ENCODE measurements at regions not wholly inside any gene's neighbourhood (a gene's known extent, or its start where the extent isn't known, plus 50 kb on each side); places are given as distances from the start of the nearest gene placed in this dataset.
"Not testable (repeated sequence)": the region's sequence is repeated elsewhere in the genome, so short reads cannot be mapped to it uniquely, and the experiment has no call there.

DNA sequence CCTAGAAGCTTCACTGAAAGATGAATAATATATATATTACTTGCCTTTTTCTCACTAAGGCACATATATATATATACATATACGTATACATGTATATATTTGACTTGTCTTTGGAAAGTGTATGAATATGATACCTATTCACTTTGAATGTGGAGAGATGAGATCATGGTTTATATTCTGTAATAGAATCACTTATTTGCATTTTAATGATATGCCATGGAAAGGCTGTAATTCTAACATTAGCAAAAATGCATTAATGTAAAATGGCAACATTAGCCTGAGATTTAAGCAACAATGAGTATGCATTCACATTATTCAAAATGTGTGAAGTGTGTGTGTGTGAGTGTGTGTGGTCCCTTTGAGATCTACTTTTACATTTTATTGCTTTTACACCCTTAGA is 54.5 kb upstream of the PRKD1 start:
- H4K12ac ChIP-seq (ENCODE audit: low read depth, low read length) = no peak overlapping the region
- H3K9ac ChIP-seq (ENCODE audit: low read length) = no peak overlapping the region
- H3K18ac ChIP-seq (ENCODE audit: low read length) = no peak overlapping the region
- WGBS (ENCODE audit: extremely low coverage, insufficient coverage, insufficient read length) = no CpG with 5 or more reads among the region's 1 CpG
- no peak overlapping the region for H3K4me2 ChIP-seq (ENCODE audit: low read length)
- no peak overlapping the region for H4K8ac ChIP-seq (ENCODE audit: low read depth, low read length)
- no peak overlapping the region for H2BK120ac ChIP-seq (ENCODE audit: insufficient read depth, low read length, poor library complexity)
- H3K36me3 ChIP-seq (ENCODE audit: control insufficient read depth in 1 of 2, insufficient read depth in 2 of 2, low read length in 2 of 2) = no peaks in the 10 kb centered on the region
- no peak for DNase-seq
- no peaks in the 10 kb centered on the region for H3K9me3 ChIP-seq (ENCODE audit: insufficient read depth, low read depth, low read length)
- no peak overlapping the region for H3K4ac ChIP-seq (ENCODE audit: low read depth, low read length)
- no peak overlapping the region for H4K91ac ChIP-seq (ENCODE audit: low read depth, low read length)
- H3K79me2 ChIP-seq (ENCODE audit: control insufficient read depth, insufficient read depth, low read length, poor library complexity) = no peaks in the 10 kb centered on the region
- H3K14ac ChIP-seq (ENCODE audit: low read length) = no peak overlapping the region
- H2AK5ac ChIP-seq (ENCODE audit: low read length) = no peak overlapping the region
- H3K27me3 ChIP-seq (ENCODE audit: insufficient read depth, low read length) = no peaks in the 10 kb centered on the region
- no peak overlapping the region for H3K23ac ChIP-seq (ENCODE audit: low read length)
- no peak overlapping the region for H2BK5ac ChIP-seq (ENCODE audit: low read depth, low read length, poor library complexity)
- H3K79me1 ChIP-seq (ENCODE audit: low read length) = no peaks in the 10 kb centered on the region
- no peak overlapping the region for H3K27ac ChIP-seq (ENCODE audit: low read depth, low read length)
- no peak overlapping the region for H2BK12ac ChIP-seq (ENCODE audit: low read length)
- H3K4me1 ChIP-seq (ENCODE audit: control insufficient read depth in 1 of 2, insufficient read depth in 2 of 2, low read length in 2 of 2) = no peaks in the 10 kb centered on the region
- H3K4me3 ChIP-seq (ENCODE audit: low read depth, low read length) = no peak overlapping the region
- no peak overlapping the region for H2AFZ ChIP-seq (ENCODE audit: insufficient read depth, low read length, poor library complexity)

DNA sequence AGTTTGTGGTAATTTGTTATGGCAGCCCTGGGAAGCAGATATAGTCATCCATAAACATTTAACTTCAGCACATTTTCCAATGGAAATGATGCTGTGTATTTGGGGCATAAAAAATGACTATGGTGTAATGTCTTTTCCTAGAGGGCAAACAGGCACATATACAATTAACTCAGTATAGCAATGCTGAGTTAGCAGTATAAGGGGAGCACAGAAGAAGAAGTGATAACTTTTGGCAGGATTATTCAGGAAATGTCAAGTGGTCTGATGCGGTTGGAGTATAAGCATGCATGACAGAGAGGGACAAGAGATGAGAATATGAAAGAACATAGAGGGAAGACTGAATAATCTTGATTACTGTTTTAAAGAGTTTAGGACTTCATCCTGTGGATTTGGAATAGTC is 55.3 kb upstream of the PRKD1 start:
- no peak overlapping the region for H3K4ac ChIP-seq (ENCODE audit: low read depth, low read length)
- no peaks in the 10 kb centered on the region for H3K36me3 ChIP-seq (ENCODE audit: control insufficient read depth in 1 of 2, insufficient read depth in 2 of 2, low read length in 2 of 2)
- WGBS (ENCODE audit: extremely low coverage, insufficient coverage, insufficient read length) = no CpG with 5 or more reads among the region's 1 CpG

DNA sequence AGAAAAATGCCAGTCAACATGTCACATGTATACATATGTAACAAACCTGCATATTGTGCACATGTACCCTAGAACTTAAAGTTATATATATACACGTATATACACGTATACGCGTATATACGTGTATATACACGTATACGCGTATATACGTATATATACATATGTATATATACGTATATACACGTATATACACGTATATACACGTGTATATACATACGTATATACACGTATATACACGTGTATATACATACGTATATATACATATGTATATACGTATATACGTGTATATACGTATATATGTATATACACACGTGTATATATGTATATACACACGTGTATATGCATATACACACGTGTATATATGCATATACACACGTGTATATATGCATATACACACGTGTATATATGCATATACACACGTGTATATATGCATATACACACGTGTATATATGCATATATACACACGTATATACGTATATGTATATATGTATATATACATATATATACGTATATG is 62.8 kb upstream of the PRKD1 start:
- H2BK5ac ChIP-seq (ENCODE audit: low read depth, low read length, poor library complexity); H3K9me3 ChIP-seq (ENCODE audit: insufficient read depth, low read depth, low read length); H3K27ac ChIP-seq (ENCODE audit: low read depth, low read length); H3K9ac ChIP-seq (ENCODE audit: low read length); H3K79me2 ChIP-seq (ENCODE audit: control insufficient read depth, insufficient read depth, low read length, poor library complexity); H3K4ac ChIP-seq (ENCODE audit: low read depth, low read length); H4K8ac ChIP-seq (ENCODE audit: low read depth, low read length); H4K91ac ChIP-seq (ENCODE audit: low read depth, low read length); H3K23ac ChIP-seq (ENCODE audit: low read length); H2AK5ac ChIP-seq (ENCODE audit: low read length); H4K12ac ChIP-seq (ENCODE audit: low read depth, low read length); H3K4me1 ChIP-seq (ENCODE audit: control insufficient read depth in 1 of 2, insufficient read depth in 2 of 2, low read length in 2 of 2); H3K4me3 ChIP-seq (ENCODE audit: low read depth, low read length); H3K79me1 ChIP-seq (ENCODE audit: low read length); H3K14ac ChIP-seq (ENCODE audit: low read length); H2BK120ac ChIP-seq (ENCODE audit: insufficient read depth, low read length, poor library complexity); H3K27me3 ChIP-seq (ENCODE audit: insufficient read depth, low read length); H3K36me3 ChIP-seq (ENCODE audit: control insufficient read depth in 1 of 2, insufficient read depth in 2 of 2, low read length in 2 of 2); H3K4me2 ChIP-seq (ENCODE audit: low read length); H2AFZ ChIP-seq (ENCODE audit: insufficient read depth, low read length, poor library complexity); DNase-seq; H3K18ac ChIP-seq (ENCODE audit: low read length); H2BK12ac ChIP-seq (ENCODE audit: low read length): not testable (repeated sequence)
- no CpG with 5 or more reads among the region's 30 CpGs for WGBS (ENCODE audit: extremely low coverage, insufficient coverage, insufficient read length)

More for the DNA sequence above, 55.3 kb upstream of the PRKD1 start:
- Histone ChIP-seq H3K23ac (ENCODE audit: low read length) (no peak overlapping the region), H3K14ac (ENCODE audit: low read length) (no peak overlapping the region), H3K4me1 (ENCODE audit: control insufficient read depth in 1 of 2, insufficient read depth in 2 of 2, low read length in 2 of 2) (no peaks in the 10 kb centered on the region), H3K9me3 (ENCODE audit: insufficient read depth, low read depth, low read length) (no peaks in the 10 kb centered on the region), H3K9ac (ENCODE audit: low read length) (no peak overlapping the region), H3K79me1 (ENCODE audit: low read length) (no peaks in the 10 kb centered on the region), H2AK5ac (ENCODE audit: low read length) (no peak overlapping the region), H4K12ac (ENCODE audit: low read depth, low read length) (no peak overlapping the region), H2BK5ac (ENCODE audit: low read depth, low read length, poor library complexity) (no peak overlapping the region), H3K27ac (ENCODE audit: low read depth, low read length) (no peak overlapping the region), H3K4me2 (ENCODE audit: low read length) (no peak overlapping the region), H3K27me3 (ENCODE audit: insufficient read depth, low read length) (no peaks in the 10 kb centered on the region), H2BK12ac (ENCODE audit: low read length) (no peak overlapping the region), H4K8ac (ENCODE audit: low read depth, low read length) (no peak overlapping the region), H3K18ac (ENCODE audit: low read length) (no peak overlapping the region), H3K4me3 (ENCODE audit: low read depth, low read length) (no peak overlapping the region), H4K91ac (ENCODE audit: low read depth, low read length) (no peak overlapping the region), H2AFZ (ENCODE audit: insufficient read depth, low read length, poor library complexity) (no peak overlapping the region), H3K79me2 (ENCODE audit: control insufficient read depth, insufficient read depth, low read length, poor library complexity) (no peaks in the 10 kb centered on the region), H2BK120ac (ENCODE audit: insufficient read depth, low read length, poor library complexity) (no peak overlapping the region)
- DNase-seq = no peak

DNA sequence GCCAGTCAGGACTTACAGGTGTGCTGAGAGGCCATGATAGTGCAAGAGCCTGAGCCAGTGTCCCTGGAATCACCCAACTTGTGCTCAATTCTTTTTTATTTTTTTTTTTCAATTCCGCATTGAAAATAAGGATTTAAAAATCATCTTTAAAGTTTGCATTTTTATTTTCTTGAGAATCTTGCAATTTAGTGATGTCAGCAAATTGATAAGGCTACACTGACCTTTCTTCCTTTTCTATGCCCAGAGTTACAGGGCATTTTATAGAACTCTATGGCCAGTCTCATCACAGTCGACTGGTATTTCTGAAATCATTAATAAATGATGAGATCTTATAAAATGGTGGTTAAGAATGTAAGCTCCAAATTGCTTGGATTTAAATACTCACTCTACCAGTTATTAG is 63.3 kb upstream of the PRKD1 start:
- Histone ChIP-seq H3K9me3 (ENCODE audit: insufficient read depth, low read depth, low read length) (no peaks in the 10 kb centered on the region), H3K36me3 (ENCODE audit: control insufficient read depth in 1 of 2, insufficient read depth in 2 of 2, low read length in 2 of 2) (no peaks in the 10 kb centered on the region), H4K12ac (ENCODE audit: low read depth, low read length) (no peak overlapping the region)

More for the DNA sequence above, 63.3 kb upstream of the PRKD1 start:
- no peak overlapping the region for H2AK5ac ChIP-seq (ENCODE audit: low read length)
- no peak overlapping the region for H3K4me2 ChIP-seq (ENCODE audit: low read length)
- no peaks in the 10 kb centered on the region for H3K79me1 ChIP-seq (ENCODE audit: low read length)
- H4K91ac ChIP-seq (ENCODE audit: low read depth, low read length) = no peak overlapping the region
- no CpG with 5 or more reads among the region's 2 CpGs for WGBS (ENCODE audit: extremely low coverage, insufficient coverage, insufficient read length)
- H3K23ac ChIP-seq (ENCODE audit: low read length) = no peak overlapping the region
- no peak overlapping the region for H3K14ac ChIP-seq (ENCODE audit: low read length)
- no peak overlapping the region for H3K4me3 ChIP-seq (ENCODE audit: low read depth, low read length)
- no peaks in the 10 kb centered on the region for H3K4me1 ChIP-seq (ENCODE audit: control insufficient read depth in 1 of 2, insufficient read depth in 2 of 2, low read length in 2 of 2)
- no peak overlapping the region for H2BK120ac ChIP-seq (ENCODE audit: insufficient read depth, low read length, poor library complexity)
- no peak overlapping the region for H3K9ac ChIP-seq (ENCODE audit: low read length)
- DNase-seq = no peak
- no peak overlapping the region for H2BK12ac ChIP-seq (ENCODE audit: low read length)
- H3K27me3 ChIP-seq (ENCODE audit: insufficient read depth, low read length) = no peaks in the 10 kb centered on the region
- no peaks in the 10 kb centered on the region for H3K79me2 ChIP-seq (ENCODE audit: control insufficient read depth, insufficient read depth, low read length, poor library complexity)
- H3K27ac ChIP-seq (ENCODE audit: low read depth, low read length) = no peak overlapping the region
- H2AFZ ChIP-seq (ENCODE audit: insufficient read depth, low read length, poor library complexity) = no peak overlapping the region
- no peak overlapping the region for H4K8ac ChIP-seq (ENCODE audit: low read depth, low read length)
- no peak overlapping the region for H3K4ac ChIP-seq (ENCODE audit: low read depth, low read length)
- no peak overlapping the region for H2BK5ac ChIP-seq (ENCODE audit: low read depth, low read length, poor library complexity)
- no peak overlapping the region for H3K18ac ChIP-seq (ENCODE audit: low read length)
